SK-N-SH (cell line): ENCODE measurements at regions not wholly inside any gene's neighbourhood (a gene's known extent, or its start where the extent isn't known, plus 50 kb on each side); places are given as distances from the start of the nearest gene placed in this dataset.

Experiments
- SIN3A ChIP-seq: IDR thresholded peaks from 2 replicates; pipeline ENCODE4 v1.6.1; 2012; ENCODE audit warnings: low read depth, mild to moderate bottlenecking, low read length, moderate library complexity, borderline replicate concordance
- YY1 ChIP-seq: IDR thresholded peaks from 2 replicates; pipeline ENCODE4 v1.4.0; 2012; ENCODE audit warnings: low read depth, mild to moderate bottlenecking
- TF ChIP-seq, protein P1 (sequence below): fragments of 200-600 bp; sonication (generic); IDR thresholded peaks from 2 replicates; pipeline ENCODE4 v1.6.1; 2017; ENCODE audit warnings: antibody characterized with exemption, mild to moderate bottlenecking, moderate library complexity
- TF ChIP-seq, protein P2 (sequence below): IDR thresholded peaks from 2 replicates; pipeline ENCODE4 v1.6.1; 2012; ENCODE audit warnings: mild to moderate bottlenecking, low read depth, low read length, moderate library complexity

DNA sequence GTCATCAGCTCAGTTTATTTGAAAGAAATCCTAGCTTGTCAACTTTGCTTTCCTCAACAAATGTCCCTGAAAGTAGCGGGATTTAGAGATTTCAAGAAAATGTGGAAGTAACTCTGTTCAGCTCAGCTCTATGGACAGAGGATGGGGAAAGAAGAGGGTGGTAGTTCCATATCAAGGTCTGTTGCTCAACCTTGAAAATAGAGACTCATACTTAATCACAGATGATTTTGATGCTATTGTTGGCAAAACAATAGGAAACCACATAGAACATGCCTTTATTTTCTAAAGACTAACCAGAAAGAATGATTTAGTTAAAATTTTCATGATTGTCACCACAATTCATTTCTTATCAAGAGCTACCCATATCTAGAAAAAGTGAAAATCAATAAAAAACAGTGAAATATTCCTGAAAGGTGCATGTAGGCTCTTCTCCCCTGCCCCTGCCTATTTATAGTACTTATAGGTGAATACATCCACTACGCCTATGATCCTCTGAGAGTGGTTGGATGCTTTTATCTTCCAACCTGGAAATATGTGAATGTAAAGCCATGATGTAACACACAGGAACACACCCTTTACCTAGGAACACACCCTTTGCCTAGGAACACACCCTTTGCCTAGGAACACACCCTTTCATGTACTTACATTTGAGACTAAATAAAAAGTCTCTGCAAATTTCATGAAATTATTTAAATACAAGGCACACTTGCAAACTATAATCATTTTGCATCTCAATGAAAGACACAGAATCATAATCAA is 65.8 kb downstream of the ETAA1 start:
- TF ChIP-seq, protein P1, sequence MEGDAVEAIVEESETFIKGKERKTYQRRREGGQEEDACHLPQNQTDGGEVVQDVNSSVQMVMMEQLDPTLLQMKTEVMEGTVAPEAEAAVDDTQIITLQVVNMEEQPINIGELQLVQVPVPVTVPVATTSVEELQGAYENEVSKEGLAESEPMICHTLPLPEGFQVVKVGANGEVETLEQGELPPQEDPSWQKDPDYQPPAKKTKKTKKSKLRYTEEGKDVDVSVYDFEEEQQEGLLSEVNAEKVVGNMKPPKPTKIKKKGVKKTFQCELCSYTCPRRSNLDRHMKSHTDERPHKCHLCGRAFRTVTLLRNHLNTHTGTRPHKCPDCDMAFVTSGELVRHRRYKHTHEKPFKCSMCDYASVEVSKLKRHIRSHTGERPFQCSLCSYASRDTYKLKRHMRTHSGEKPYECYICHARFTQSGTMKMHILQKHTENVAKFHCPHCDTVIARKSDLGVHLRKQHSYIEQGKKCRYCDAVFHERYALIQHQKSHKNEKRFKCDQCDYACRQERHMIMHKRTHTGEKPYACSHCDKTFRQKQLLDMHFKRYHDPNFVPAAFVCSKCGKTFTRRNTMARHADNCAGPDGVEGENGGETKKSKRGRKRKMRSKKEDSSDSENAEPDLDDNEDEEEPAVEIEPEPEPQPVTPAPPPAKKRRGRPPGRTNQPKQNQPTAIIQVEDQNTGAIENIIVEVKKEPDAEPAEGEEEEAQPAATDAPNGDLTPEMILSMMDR, result no peak
- TF ChIP-seq, protein P2, sequence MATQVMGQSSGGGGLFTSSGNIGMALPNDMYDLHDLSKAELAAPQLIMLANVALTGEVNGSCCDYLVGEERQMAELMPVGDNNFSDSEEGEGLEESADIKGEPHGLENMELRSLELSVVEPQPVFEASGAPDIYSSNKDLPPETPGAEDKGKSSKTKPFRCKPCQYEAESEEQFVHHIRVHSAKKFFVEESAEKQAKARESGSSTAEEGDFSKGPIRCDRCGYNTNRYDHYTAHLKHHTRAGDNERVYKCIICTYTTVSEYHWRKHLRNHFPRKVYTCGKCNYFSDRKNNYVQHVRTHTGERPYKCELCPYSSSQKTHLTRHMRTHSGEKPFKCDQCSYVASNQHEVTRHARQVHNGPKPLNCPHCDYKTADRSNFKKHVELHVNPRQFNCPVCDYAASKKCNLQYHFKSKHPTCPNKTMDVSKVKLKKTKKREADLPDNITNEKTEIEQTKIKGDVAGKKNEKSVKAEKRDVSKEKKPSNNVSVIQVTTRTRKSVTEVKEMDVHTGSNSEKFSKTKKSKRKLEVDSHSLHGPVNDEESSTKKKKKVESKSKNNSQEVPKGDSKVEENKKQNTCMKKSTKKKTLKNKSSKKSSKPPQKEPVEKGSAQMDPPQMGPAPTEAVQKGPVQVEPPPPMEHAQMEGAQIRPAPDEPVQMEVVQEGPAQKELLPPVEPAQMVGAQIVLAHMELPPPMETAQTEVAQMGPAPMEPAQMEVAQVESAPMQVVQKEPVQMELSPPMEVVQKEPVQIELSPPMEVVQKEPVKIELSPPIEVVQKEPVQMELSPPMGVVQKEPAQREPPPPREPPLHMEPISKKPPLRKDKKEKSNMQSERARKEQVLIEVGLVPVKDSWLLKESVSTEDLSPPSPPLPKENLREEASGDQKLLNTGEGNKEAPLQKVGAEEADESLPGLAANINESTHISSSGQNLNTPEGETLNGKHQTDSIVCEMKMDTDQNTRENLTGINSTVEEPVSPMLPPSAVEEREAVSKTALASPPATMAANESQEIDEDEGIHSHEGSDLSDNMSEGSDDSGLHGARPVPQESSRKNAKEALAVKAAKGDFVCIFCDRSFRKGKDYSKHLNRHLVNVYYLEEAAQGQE, result no peak
- no peak for TF ChIP-seq YY1
- TF ChIP-seq SIN3A, result no peak
